Muscle of leg (tissue), 3 donors: ENCODE measurements at regions not wholly inside any gene's neighbourhood (a gene's known extent, or its start where the extent isn't known, plus 50 kb on each side); places are given as distances from the start of the nearest gene placed in this dataset.

Source experiments
- DNase-seq: peaks from one replicate; pipeline ENCODE4 v3.0.0; 2013
- H3K27ac ChIP-seq: one replicate; pipeline ENCODE4 v1.5.1; 2013; ENCODE audit warnings: mild to moderate bottlenecking, low read length, control low read depth
- H3K27me3 ChIP-seq: one replicate; pipeline ENCODE4 v1.6.1; 2013; ENCODE audit warnings: low read length; ENCODE audit not compliant: control insufficient read depth, insufficient read depth
- H3K36me3 ChIP-seq: one replicate; pipeline ENCODE4 v1.6.1; 2013; ENCODE audit warnings: low read length; ENCODE audit not compliant: control insufficient read depth, insufficient read depth
- H3K4me1 ChIP-seq: one replicate; pipeline ENCODE4 v1.6.1; 2013; ENCODE audit warnings: low read length; ENCODE audit not compliant: control insufficient read depth, insufficient read depth
- H3K4me3 ChIP-seq: one replicate; pipeline ENCODE4 v1.5.1; 2013; ENCODE audit warnings: low read length, control low read depth
- H3K9me3 ChIP-seq: replicated peaks from 2 replicates; pipeline ENCODE4 v1.6.1; 2013; ENCODE audit warnings: low read depth, low read length; ENCODE audit not compliant: control insufficient read depth
- WGBS: methylation state at CpG from one replicate; pipeline ENCODE4 v1.1.5; 2013; ENCODE audit warnings: missing lambda C conversion rate; ENCODE audit not compliant: insufficient coverage; 5-methylcytosine and 5-hydroxymethylcytosine counted together

DNA sequence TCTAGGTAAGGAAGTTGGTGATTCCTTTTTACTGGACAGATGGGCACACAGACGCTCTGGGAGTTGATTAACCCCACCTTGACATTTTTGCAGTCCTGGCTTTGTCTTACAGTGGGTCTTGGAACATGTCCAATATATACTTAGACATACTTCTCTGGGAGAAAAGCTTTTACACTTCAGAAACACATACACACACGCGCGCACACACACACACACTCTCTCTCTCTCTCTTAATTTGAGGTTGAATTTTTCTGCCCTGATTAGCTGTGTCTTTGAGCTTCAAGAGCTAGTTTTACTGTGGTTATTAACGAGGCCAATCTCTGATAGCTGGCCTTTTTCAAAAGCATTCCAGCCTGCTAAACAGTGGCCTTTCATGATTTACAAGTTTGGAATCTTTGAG lies 215.0 kb downstream of the MYCN start:
- Histone ChIP-seq H3K27ac (no peak overlapping the region), H3K9me3 (no peaks in the 10 kb centered on the region), H3K4me3 (no peak overlapping the region), H3K36me3 (no peaks in the 10 kb centered on the region), H3K27me3 (no peaks in the 10 kb centered on the region), H3K4me1 (no peaks in the 10 kb centered on the region)
- DNase-seq: no peak
- WGBS: no CpG with 5 or more reads among the region's 5 CpGs

DNA sequence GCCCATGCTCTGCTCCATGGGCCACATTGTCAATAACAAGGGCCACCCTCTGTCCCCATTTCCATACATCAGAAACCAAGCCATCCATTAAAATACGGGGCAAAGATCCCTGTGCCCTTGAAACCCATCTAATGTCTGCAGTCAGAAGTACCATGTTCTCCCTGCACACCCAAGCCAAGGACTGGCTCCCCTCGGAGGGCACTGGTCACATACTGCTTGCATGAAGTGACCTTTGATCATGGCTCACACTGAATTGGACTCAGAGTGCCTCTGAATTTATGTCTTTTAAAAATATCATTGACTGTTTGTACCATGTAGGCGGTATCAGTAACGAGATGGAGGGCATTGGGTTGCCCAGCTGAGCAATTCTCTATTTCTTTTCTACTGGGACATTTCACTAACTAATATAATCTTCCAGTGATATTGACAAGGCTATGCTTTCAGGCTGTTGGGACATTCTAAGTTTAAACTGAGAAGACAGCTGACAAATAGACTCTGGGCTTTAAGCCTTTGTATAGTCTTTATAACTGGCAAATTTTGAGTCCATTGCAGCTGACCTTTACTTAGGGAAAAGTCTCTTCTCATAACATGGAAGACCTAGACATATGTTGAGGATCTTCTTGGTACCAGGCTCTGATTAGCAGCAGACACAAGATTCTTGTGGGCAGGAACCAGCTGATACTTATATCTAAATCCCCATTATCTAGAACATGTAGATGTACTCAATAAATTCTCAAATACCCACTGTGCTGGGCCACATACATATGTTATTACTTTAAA lies 214.3 kb downstream of the MYCN start:
- WGBS: 60% methylated on average over 2 of the region's 4 CpGs
- Histone ChIP-seq H3K27ac (no peak overlapping the region), H3K27me3 (no peaks in the 10 kb centered on the region), H3K9me3 (no peaks in the 10 kb centered on the region), H3K4me1 (no peaks in the 10 kb centered on the region), H3K4me3 (no peak overlapping the region), H3K36me3 (no peaks in the 10 kb centered on the region)
- no peak for DNase-seq

GRCh38 chr2:16154061-16154460 lies 213.7 kb downstream of the MYCN start:
- Histone ChIP-seq H3K4me3 (no peak overlapping the region), H3K27me3 (no peaks in the 10 kb centered on the region), H3K4me1 (no peaks in the 10 kb centered on the region), H3K36me3 (no peaks in the 10 kb centered on the region), H3K27ac (no peak overlapping the region), H3K9me3 (no peaks in the 10 kb centered on the region)
- DNase-seq: no peak
- 92% methylated on average over 4 of the region's 4 CpGs for WGBS

GRCh38 chr2:16153754-16154035 lies 213.3 kb downstream of the MYCN start:
- Histone ChIP-seq H3K27me3 (no peaks in the 10 kb centered on the region), H3K9me3 (no peaks in the 10 kb centered on the region), H3K36me3 (no peaks in the 10 kb centered on the region), H3K4me1 (no peaks in the 10 kb centered on the region), H3K4me3 (no peak overlapping the region), H3K27ac (no peak overlapping the region)
- DNase-seq: no peak

DNA sequence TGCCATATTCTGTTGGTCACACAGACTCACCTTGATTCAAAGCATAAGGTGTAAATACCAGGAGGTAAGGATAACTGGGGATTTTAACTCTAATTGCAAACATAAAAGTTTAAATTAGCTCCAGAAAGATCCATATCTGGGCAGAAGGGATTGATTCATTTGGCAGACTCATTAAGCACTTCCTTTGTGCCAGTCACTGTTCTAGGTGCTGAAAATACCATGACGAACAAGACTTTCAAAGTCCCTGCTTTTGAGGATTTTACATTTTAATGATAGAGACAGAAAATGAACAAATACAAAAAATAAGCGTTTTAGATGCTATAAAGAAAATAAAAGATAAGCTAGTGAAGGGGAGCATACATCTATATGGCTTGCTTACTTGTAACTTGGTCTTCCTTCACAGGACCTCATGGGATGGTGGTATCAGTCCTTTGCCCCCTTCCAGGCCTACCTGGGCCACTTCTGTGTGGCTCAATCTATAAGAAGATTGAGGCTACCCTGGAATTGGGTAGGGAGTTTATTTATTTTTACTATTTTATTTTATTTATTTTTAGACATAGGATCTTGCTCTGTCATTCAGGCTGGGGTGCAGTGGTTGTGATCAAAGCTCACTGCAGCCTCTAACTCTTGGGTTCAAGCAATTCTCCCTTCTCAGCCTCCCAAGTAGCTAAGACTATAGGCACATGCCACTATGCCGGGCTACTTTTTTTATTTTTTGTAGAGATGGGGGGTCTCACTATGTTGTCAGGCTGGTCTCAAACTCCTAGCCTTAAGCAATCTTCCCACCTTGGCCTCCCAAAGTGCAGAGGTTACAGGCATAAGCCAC lies 212.8 kb downstream of the MYCN start:
- DNase-seq: no peak
- WGBS: no CpG with 5 or more reads among the region's 3 CpGs
- no peaks in the 10 kb centered on the region for H3K4me1 ChIP-seq
- no peaks in the 10 kb centered on the region for H3K27me3 ChIP-seq
- H3K27ac ChIP-seq: no peak overlapping the region
- no peak overlapping the region for H3K4me3 ChIP-seq
- H3K36me3 ChIP-seq: no peaks in the 10 kb centered on the region
- no peaks in the 10 kb centered on the region for H3K9me3 ChIP-seq

DNA sequence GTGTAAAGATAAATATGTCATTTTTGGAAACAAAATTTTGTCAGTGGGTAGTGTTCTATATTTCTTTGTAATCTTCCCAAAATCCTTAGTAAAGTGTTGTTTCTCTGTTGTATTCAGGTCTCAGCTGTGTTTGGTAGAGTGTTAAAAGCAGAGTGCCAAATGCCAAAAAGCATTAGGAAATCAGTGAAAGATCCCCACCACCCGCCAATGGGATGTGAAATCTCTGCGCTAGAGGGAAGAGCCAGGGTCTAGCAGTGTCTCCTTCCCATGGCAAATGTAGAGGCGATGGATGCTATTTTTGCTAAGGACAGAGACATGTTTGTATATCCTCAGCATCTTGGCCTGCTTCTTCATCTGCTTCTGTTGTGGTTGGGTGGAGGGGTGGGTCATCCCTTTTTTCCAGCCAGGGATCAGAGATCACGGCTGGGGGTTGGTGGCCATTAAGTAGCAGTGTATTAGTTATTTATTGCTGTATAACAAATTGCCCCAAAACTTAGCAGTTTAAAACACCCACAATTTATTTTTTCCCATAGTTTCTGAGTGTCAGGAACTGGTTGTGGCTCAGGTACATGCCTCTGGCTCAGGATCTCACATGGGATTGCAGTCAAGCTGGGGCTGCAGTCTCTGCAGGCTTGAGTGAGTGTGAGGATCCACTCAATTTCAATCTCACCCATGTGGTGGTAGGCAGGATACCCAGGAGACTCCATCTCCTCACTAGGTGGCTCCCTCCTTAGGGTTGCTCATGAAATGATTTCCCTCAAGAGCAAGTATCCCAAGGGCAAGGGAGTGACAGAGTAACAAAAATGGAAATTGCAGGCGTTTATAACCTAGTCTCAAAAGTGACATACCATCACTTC lies 211.9 kb downstream of the MYCN start:
- Histone ChIP-seq H3K27me3 (no peaks in the 10 kb centered on the region), H3K36me3 (no peaks in the 10 kb centered on the region), H3K4me1 (no peaks in the 10 kb centered on the region), H3K9me3 (no peaks in the 10 kb centered on the region), H3K4me3 (no peak overlapping the region), H3K27ac (no peak overlapping the region)
- 96% methylated on average over 3 of the region's 5 CpGs for WGBS
- DNase-seq: no peak

DNA sequence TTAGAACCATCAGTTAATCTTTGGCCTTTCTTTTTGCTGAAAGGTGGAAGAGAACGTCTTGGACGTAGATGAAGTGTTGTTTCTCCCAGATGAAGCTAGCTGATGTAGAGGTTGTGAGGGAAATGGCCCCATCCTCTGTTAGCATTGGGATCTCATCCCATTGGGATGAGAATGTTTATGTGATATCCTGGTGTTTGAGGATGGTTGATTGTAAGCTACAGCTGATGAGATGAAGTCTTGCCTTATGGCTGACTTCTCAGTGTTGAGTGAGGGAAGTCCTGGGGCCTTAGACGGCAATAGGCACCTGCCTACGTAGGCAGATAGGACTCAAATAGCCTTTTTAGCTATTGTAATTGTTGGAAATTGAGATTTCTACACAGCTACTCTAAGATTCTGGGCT lies 211.3 kb downstream of the MYCN start:
- WGBS: 73% methylated on average over 2 of the region's 4 CpGs
- DNase-seq: no peak
- Histone ChIP-seq H3K4me1 (no peaks in the 10 kb centered on the region), H3K4me3 (no peak overlapping the region), H3K9me3 (no peaks in the 10 kb centered on the region), H3K36me3 (no peaks in the 10 kb centered on the region), H3K27ac (no peak overlapping the region), H3K27me3 (no peaks in the 10 kb centered on the region)

DNA sequence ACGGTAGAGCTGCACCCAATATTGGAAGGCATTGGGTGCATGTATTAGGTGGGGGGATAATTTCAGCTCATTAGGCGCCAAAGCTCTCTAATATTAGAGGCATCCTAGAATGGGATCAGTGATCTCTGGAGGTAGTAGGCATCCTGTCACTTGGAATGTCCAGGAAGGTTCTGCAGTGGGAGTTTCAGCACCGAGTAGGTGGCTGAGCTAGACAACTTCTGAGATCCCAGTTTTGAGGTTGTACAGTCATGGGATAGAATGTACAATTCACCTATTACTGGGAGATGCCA lies 210.9 kb downstream of the MYCN start:
- Histone ChIP-seq H3K27me3 (no peaks in the 10 kb centered on the region), H3K4me1 (no peaks in the 10 kb centered on the region), H3K27ac (no peak overlapping the region), H3K9me3 (no peaks in the 10 kb centered on the region), H3K4me3 (no peak overlapping the region), H3K36me3 (no peaks in the 10 kb centered on the region)
- WGBS: 94% methylated on average over 2 of the region's 3 CpGs
- no peak for DNase-seq

DNA sequence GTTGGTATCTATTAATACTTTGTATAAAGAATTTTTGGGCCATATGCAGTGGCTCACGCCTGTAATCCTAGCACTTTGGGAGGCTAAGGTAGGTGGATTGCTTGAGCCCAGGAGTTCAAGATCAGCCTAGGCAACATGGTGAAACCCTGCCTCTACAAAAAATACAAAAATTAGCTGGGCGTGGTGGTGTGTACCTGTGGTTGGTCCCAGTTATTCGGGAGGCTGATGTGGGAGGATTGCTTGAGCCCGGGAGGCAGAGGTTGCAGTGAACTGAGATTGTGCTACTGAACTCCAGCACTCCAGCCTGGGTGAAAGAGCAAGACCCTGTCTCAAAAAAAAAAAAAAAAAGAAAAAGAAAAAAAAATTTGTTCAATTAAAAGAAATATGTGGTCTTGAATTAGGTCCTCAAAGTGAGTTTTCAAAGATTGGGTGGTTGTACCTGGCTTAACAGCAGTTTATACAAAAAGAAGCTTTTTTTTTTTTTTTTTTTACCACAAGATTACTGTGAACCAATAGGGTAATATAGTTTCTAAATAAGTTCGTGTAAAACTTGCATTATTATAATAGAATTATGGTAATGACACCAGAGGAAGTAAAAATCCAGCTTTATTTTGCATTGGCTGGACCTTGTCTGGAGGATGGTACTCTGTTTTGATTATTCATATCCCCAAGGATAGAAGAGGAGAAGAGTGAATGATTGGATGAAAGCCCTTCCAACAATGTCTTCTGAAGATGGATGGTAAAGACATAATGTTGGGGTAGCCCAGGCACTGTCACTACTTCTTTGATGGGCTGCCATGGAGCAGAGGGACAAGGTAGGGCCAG lies 210.3 kb downstream of the MYCN start:
- no peaks in the 10 kb centered on the region for H3K9me3 ChIP-seq
- no peaks in the 10 kb centered on the region for H3K36me3 ChIP-seq
- H3K27ac ChIP-seq: no peak overlapping the region
- no peaks in the 10 kb centered on the region for H3K4me1 ChIP-seq
- no peak for DNase-seq
- H3K4me3 ChIP-seq: no peak overlapping the region
- no peaks in the 10 kb centered on the region for H3K27me3 ChIP-seq
- 78% methylated on average over 4 of the region's 5 CpGs for WGBS
